HUDEP-2 (cell line): ENCODE measurements at regions not wholly inside any gene's neighbourhood (a gene's known extent, or its start where the extent isn't known, plus 50 kb on each side); places are given as distances from the start of the nearest gene placed in this dataset.
"Not testable (repeated sequence)": the region's sequence is repeated elsewhere in the genome, so short reads cannot be mapped to it uniquely, and the experiment has no call there.

ENCODE experiments used
- DNase-seq, 76 experiments: peaks; one replicate each; lab custom pipeline; 2025; ENCODE audit not compliant: unreplicated experiment in 76 of 76; lab: John Stamatoyannopoulos, UW

DNA sequence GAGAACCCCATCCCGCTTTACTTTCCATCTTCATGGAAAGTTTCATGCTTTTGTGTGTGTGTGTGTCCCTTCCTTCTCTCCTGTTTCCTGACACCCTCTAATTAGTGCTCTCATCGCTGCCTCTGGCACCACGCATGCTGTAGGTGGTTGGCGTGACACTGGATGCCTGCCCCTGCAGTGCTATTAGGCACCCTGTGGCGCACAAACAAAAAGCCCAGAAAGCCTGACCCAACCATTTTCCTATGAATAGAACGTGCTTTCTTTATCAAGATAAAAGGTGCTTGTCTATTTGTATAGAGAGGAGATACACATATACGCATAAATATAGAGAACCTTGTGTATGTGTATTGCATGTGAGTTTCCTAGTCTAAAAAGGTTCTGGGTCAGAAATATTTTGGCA is 120.8 kb upstream of the CDCA7L start:
- no peak for DNase-seq

DNA sequence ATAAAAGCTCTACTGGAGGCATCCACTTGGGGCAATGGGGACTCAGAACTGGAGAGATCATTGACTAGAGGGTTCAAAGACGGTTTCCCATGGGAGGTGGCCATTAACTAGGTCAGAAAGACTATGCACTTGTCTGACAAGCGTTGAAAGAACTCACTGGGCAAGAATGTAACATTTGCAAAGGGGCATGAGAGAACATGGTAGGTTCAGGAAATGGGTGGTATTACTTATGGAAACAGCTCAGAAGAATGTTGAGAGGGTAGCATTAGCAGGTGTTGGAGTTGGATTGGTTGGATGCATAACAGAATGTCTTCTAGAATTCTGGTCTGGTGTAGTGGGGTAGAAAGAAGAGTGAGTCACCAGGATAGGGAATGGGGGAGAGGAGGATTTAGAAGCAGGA is 119.1 kb upstream of the CDCA7L start:
- DNase-seq, result no peak

DNA sequence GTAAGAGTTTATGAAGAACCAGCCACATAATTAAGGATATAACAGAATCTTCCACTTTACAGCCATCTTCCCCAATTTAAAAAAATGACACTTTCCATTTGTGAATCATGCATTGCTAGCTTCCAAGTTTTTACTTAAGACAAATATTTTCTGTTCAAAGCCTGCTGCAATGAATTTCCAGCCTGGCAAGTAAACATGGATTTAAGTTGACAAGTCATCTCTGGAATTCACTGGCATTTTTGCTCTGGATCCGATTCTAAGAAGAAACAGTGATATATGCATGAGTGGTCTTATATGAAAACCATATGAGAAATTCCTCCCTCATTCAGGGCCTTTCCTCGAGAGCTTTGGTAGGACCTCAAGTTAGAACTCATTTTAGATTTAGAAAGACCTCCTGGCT is 116.1 kb upstream of the CDCA7L start:
- DNase-seq, result no peak

- no peak for DNase-seq
These were observed 115.2 kb upstream of the CDCA7L start for GRCh38 chr7:22060863-22061262.

- DNase-seq, result no peak
These were observed 114.5 kb upstream of the CDCA7L start for GRCh38 chr7:22060197-22060596.

DNA sequence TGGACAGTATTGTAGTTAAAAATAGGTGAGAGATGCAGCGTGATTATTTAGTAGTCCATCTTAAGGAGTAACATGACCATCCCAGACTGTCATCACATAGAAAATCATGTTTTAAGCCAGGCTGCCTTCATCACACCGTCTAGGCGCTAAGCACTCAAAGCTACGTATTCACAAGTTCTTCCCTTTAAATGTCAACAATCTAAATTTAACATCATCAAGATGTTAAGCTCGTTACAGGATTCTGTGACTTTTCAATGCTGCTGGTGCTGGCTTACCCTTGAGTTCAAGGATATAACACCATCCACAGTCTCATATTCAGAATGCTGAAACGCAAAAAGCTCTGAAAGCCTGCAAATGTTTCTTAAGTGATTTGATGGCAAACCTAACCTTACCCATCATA is 109.5 kb upstream of the CDCA7L start:
- no peak for DNase-seq

GRCh38 chr7:22052674-22053365 is 107.1 kb upstream of the CDCA7L start:
- no peak for DNase-seq

DNA sequence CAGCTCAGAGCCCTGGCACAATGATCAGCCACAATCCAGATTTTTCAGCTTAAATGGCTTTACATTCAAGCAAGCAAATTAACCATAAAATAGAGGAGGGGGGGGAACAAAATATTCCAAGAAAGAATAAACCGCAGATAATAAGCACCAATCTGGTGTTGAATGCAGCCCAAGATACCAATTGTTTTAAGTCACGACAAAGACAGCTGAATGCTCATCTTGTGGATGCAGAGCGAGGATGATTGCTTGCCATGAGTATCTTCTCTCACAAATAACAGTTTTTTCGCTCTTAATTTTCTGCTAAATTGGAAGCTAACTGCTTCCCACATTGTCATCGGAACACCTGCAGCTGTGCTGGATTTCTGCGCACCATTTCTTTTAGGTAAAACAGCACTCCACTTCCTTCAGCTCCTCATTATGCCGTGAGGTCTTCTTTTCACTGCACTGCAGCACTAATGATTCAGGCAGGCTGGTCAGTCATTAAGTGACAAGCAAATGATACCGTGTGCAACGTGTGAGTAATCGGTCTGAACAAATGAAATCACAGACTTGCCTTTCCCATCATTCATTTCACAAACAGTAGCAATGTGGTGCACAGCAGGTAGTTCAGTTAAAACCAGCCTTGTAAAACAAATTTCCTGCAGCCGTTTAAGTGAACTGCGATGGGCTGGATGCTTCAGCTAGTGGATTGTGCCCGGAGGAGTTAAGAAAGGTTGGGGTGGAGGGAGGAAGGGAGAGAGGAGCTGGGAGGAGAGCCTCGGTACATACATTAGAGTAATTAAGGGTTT is 106.4 kb upstream of the CDCA7L start:
- no peak for DNase-seq

DNA sequence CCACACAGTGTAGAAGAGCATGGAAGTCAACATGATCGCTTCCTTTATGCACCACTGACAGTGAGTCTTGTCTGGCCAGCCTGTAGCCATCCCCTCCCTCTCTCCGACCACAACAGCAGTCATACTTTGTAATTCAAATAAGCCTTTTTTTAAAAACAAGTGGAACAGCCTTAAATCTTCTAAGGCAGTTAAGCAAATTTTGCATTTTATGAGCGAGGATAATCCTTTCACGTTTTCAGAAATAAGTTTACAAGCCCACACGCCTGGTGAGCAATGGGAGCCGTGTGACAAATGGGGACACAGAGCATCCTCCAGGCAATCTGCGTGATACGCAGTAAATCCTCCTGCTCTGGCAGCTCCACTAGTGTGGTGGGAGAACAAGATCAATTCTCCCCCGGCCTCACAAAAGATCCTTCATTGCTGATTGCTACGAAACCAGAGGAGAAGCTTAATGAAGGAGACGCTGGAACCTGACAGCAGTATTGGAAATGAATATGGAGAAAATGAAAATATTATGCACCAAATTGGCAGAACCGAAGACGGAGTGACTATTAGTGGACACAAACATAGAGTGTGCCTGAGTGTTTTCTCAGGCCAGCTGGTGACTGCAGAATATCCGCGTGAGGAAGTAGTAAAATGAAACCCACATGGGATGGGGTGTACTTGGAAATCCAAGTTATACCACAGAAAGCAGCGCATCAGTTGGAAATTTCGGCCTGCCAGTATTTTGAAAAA is 104.2 kb upstream of the CDCA7L start:
- DNase-seq, result no peak

GRCh38 chr7:22043367-22043766 is 97.7 kb upstream of the CDCA7L start:
- no peak for DNase-seq

DNA sequence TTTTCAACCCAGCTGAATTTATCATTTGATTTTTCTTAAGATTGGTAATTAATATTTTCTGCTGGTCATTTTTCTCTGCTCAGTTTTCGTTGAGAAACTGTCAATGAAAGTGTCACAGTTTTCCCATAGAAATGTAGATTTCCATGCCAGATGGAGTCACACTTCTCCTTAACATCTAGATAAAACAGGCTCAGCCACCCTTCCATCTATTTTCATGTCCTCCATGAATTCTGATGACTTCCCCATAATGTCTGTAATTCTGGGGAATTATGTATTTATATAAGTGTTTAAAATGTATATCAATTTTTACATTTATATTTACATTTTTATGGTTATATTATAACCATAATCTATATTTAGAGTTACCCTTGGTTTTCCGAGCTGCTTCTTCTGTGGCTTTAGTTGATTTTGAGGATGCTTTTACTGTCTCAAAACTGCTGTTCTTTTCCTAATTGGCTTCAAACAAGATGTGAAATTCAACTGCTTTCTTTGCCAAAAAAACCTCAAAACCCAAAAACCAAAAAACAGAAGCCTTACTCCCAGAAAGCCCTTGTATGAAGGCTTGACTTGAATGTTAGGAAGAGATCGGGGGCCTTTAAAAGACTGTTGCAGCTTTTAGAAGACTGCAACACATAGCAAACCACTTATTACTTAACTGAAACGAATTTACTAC is 95.4 kb upstream of the CDCA7L start:
- no peak for DNase-seq

GRCh38 chr7:22039670-22040069 is 94.0 kb upstream of the CDCA7L start:
- no peak for DNase-seq

GRCh38 chr7:22032356-22032755 is 86.7 kb upstream of the CDCA7L start:
- DNase-seq, result not testable (repeated sequence)

DNA sequence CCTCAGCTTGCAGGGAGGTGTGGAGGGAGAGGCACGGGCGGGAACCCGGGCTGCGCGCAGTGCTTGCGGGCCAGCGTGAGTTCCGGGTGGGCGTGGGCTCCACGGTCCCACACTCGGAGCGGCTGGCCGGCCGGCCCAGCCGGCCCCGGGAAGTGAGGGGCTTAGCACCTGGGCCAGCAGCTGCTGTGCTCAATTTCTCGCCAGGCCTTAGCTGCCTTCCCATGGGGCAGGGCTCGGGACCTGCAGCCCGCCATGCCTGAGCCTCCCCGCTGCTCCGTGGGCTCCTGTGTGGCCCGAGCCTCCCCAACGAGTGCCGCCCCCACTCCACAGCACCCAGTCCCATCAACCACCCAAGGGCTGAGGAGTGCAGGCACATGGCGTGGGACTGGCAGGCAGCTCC is 83.0 kb upstream of the CDCA7L start:
- DNase-seq, result not testable (repeated sequence)

DNA sequence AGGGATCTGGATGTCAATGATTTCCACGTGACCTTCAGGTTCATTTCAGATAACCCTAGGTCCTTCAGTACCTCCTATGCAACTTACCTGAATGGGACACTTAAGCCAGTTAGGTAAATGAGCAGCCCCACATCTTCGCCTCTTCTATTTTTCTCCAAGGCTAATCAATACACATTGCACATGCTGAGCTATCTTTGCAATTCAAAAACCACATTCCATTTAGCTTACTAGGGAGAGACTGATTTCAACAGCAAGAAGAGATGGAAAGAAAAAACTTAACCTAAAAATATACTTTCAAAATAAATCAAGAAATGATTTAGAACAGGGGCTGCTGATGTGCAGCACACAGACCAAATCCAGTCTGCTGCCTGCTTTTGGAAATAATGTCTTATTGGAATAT is 81.8 kb upstream of the CDCA7L start:
- no peak for DNase-seq

DNA sequence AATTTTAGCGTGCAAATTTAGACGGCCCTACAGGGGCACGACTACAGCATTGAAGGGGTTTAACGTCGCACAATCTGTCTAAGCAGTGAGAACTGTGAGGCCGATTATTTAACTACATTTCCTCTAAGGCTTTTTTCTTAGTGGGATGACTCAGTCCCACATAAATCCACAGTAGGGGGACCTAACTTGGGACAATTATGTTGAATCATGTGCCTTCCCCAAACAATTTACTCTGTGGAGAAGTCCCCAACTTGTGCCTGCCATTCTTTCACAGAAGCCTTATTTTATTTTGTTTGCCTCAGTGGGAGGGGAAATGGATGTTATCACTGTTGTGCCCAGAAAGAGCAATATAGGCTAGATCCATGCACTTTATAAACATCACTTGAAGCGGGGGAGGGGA is 80.3 kb upstream of the CDCA7L start:
- no peak for DNase-seq

GRCh38 chr7:22025075-22025474 is 79.4 kb upstream of the CDCA7L start:
- DNase-seq, result no peak

DNA sequence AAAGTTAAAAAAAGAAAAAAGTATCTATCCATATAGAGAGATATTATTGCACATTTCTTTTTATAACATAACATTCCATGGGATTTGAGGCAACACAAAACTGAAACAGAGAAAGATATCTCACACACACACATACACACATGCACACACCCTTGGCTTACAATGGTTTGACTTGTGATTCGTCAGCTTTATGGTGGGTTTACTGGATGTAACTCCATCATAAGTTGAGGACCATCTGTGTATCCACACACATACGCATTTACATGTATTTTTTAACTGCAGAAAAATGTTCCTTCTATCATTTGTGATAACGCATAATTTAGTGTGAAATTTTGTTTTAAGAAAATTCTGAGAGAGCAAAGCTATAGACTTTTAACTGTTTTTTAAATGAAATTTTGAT is 74.2 kb upstream of the CDCA7L start:
- DNase-seq, result no peak

- no peak for DNase-seq
These were observed 70.8 kb upstream of the CDCA7L start for GRCh38 chr7:22016507-22016906.

DNA sequence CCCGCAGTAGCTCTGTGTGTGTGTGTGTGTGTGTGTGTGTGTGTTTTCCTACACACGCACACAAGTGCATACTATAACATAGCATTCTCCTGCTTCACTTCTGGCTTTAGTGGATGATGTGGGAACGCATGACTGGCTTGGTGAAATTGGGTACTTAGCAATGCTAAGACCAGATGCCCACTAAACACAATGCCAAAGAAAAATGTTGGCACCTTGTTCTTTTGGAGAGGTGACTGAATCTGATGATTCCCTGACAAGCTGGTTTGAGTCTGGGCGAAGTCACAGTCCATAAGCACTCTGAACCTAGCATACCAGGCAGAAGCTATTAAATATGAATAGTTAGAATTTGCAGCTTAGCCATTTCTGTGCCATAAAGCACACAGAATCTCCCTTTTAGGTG is 68.0 kb upstream of the CDCA7L start:
- no peak for DNase-seq

- DNase-seq, result no peak
These were observed 63.0 kb upstream of the CDCA7L start for GRCh38 chr7:22008683-22009082.
